Osteocyte (in vitro differentiated cells): ENCODE measurements at regions not wholly inside any gene's neighbourhood (a gene's known extent, or its start where the extent isn't known, plus 50 kb on each side); places are given as distances from the start of the nearest gene placed in this dataset.

ENCODE experiments used
- DNase-seq: peaks from one replicate; pipeline ENCODE4 v3.0.0; 2021; ENCODE audit warnings: mixed read lengths; ENCODE audit not compliant: unreplicated experiment; ENCODE audit errors: extremely low spot score
- H3K27ac Mint-ChIP-seq: one replicate; pipeline ENCODE4 v1.8.0; 2021; ENCODE audit warnings: mild to moderate bottlenecking, mixed read lengths; ENCODE audit not compliant: unreplicated experiment
- H3K27me3 Mint-ChIP-seq: one replicate; pipeline ENCODE4 v1.8.0; 2021; ENCODE audit warnings: mixed read lengths; ENCODE audit not compliant: unreplicated experiment
- H3K36me3 Mint-ChIP-seq: one replicate; pipeline ENCODE4 v1.8.0; 2021; ENCODE audit warnings: mixed read lengths; ENCODE audit not compliant: unreplicated experiment
- H3K4me1 Mint-ChIP-seq: one replicate; pipeline ENCODE4 v1.8.0; 2021; ENCODE audit warnings: mixed read lengths; ENCODE audit not compliant: unreplicated experiment
- H3K4me3 Mint-ChIP-seq: one replicate; pipeline ENCODE4 v1.8.0; 2021; ENCODE audit warnings: mild to moderate bottlenecking, moderate library complexity, mixed read lengths; ENCODE audit not compliant: unreplicated experiment
- H3K9me3 Mint-ChIP-seq: one replicate; pipeline ENCODE4 v1.8.0; 2021; ENCODE audit warnings: mixed read lengths; ENCODE audit not compliant: unreplicated experiment
- CTCF ChIP-seq: fragments of 200-600 bp; sonication (generic); IDR thresholded peaks from 2 replicates; pipeline ENCODE4 v1.5.0; 2021; ENCODE audit warnings: antibody characterized with exemption, mild to moderate bottlenecking, moderate library complexity

GRCh38 chr3:26202169-26202568, 412.3 kb downstream of the OXSM start:
- H3K9me3 Mint-ChIP-seq: no peaks in the 10 kb centered on the region
- no peak for TF ChIP-seq CTCF
- H3K27ac Mint-ChIP-seq: no peak overlapping the region
- no peaks in the 10 kb centered on the region for H3K36me3 Mint-ChIP-seq
- no peaks in the 10 kb centered on the region for H3K4me1 Mint-ChIP-seq
- H3K4me3 Mint-ChIP-seq: no peak overlapping the region
- no peak for DNase-seq
- peaks cover 2% of the 10 kb centered on the region for H3K27me3 Mint-ChIP-seq

- no peaks in the 10 kb centered on the region for H3K36me3 Mint-ChIP-seq
- no peaks in the 10 kb centered on the region for H3K9me3 Mint-ChIP-seq
- peaks cover 2% of the 10 kb centered on the region for H3K27me3 Mint-ChIP-seq
- no peak for DNase-seq
- H3K27ac Mint-ChIP-seq: no peak overlapping the region
- no peak for TF ChIP-seq CTCF
- no peaks in the 10 kb centered on the region for H3K4me1 Mint-ChIP-seq
- no peak overlapping the region for H3K4me3 Mint-ChIP-seq
Measured at GRCh38 chr3:26205475-26205874, 415.6 kb downstream of the OXSM start.

GRCh38 chr3:26208201-26208600, 414.4 kb upstream of the LRRC3B start:
- Mint-ChIP-seq H3K27ac (no peak overlapping the region), H3K9me3 (peaks cover 6% of the 10 kb centered on the region), H3K4me3 (no peak overlapping the region), H3K36me3 (no peaks in the 10 kb centered on the region), H3K4me1 (no peaks in the 10 kb centered on the region), H3K27me3 (no peaks in the 10 kb centered on the region)
- no peak for TF ChIP-seq CTCF
- no peak for DNase-seq

GRCh38 chr3:26229801-26230200, 392.8 kb upstream of the LRRC3B start:
- H3K36me3 Mint-ChIP-seq: no peaks in the 10 kb centered on the region
- no peak overlapping the region for H3K4me3 Mint-ChIP-seq
- peaks cover 4% of the 10 kb centered on the region for H3K9me3 Mint-ChIP-seq
- no peak for DNase-seq
- no peak overlapping the region for H3K27ac Mint-ChIP-seq
- no peak for TF ChIP-seq CTCF
- H3K27me3 Mint-ChIP-seq: no peaks in the 10 kb centered on the region
- H3K4me1 Mint-ChIP-seq: no peaks in the 10 kb centered on the region

GRCh38 chr3:26233374-26233773, 389.2 kb upstream of the LRRC3B start:
- Mint-ChIP-seq H3K9me3 (peaks cover 2% of the 10 kb centered on the region), H3K36me3 (no peaks in the 10 kb centered on the region), H3K27me3 (no peaks in the 10 kb centered on the region), H3K4me1 (no peaks in the 10 kb centered on the region), H3K27ac (no peak overlapping the region), H3K4me3 (no peak overlapping the region)
- no peak for TF ChIP-seq CTCF
- DNase-seq: no peak
